Loucy (cell line): ENCODE measurements at regions not wholly inside any gene's neighbourhood (a gene's known extent, or its start where the extent isn't known, plus 50 kb on each side); places are given as distances from the start of the nearest gene placed in this dataset.

ENCODE experiments used
- H2AFZ ChIP-seq: fragments of 200-600 bp; sonication (generic); 2 replicates; pipeline ENCODE4 v1.6.0; 2016; ENCODE audit warnings: antibody characterized with exemption, mild to moderate bottlenecking, low read length, moderate library complexity
- H3F3A ChIP-seq: fragments of 200-600 bp; 2 replicates; pipeline ENCODE4 v1.6.0; 2016; ENCODE audit warnings: antibody characterized with exemption, low read depth, mild to moderate bottlenecking
- H3K27me3 ChIP-seq: fragments of 200-600 bp; sonication (generic); 2 replicates; pipeline ENCODE4 v1.6.1; 2014; ENCODE audit warnings: low read length, mild to moderate bottlenecking; ENCODE audit not compliant: insufficient read depth, poor library complexity, severe bottlenecking
- H3K36me3 ChIP-seq: fragments of 200-600 bp; sonication (generic); 2 replicates; pipeline ENCODE4 v1.6.1; 2016; ENCODE audit warnings: low read length; ENCODE audit not compliant: insufficient read depth
- H3K4me1 ChIP-seq: fragments of 200-600 bp; sonication (generic); 2 replicates; pipeline ENCODE4 v1.5.1; 2014; ENCODE audit warnings: low read length, mild to moderate bottlenecking; ENCODE audit not compliant: insufficient read depth, poor library complexity, severe bottlenecking
- H3K4me2 ChIP-seq: fragments of 200-600 bp; sonication (generic); 2 replicates; pipeline ENCODE4 v1.6.0; 2014; ENCODE audit warnings: antibody characterized with exemption, low read length, low read depth, mild to moderate bottlenecking; ENCODE audit not compliant: poor library complexity, severe bottlenecking
- H3K4me3 ChIP-seq: fragments of 200-600 bp; sonication (generic); 2 replicates; pipeline ENCODE4 v1.5.1; 2014; ENCODE audit warnings: low read length, mild to moderate bottlenecking, mixed read lengths; ENCODE audit not compliant: poor library complexity, severe bottlenecking
- H3K79me2 ChIP-seq: fragments of 200-600 bp; sonication (generic); 2 replicates; pipeline ENCODE4 v1.6.1; 2014; ENCODE audit warnings: low read length; ENCODE audit not compliant: insufficient read depth
- H3K9ac ChIP-seq: fragments of 200-600 bp; sonication (generic); 2 replicates; pipeline ENCODE4 v1.6.0; 2014; ENCODE audit warnings: mild to moderate bottlenecking, low read depth, low read length, moderate library complexity; ENCODE audit not compliant: poor library complexity, severe bottlenecking
- H3K9me2 ChIP-seq: fragments of 200-600 bp; sonication (generic); replicated peaks from 2 replicates; pipeline ENCODE4 v1.6.1; 2016; ENCODE audit warnings: low read depth, low read length, mixed read lengths
- H3K9me3 ChIP-seq: fragments of 200-600 bp; sonication (generic); 2 replicates; pipeline ENCODE4 v1.6.1; 2014; ENCODE audit warnings: mild to moderate bottlenecking, antibody characterized with exemption, low read length, low read depth; ENCODE audit not compliant: insufficient read depth
- H4K20me1 ChIP-seq: fragments of 200-600 bp; sonication (generic); 2 replicates; pipeline ENCODE4 v1.6.0; 2014; ENCODE audit warnings: antibody characterized with exemption, low read length, mild to moderate bottlenecking; ENCODE audit not compliant: insufficient read depth, poor library complexity, severe bottlenecking
- CTCF ChIP-seq: fragments of 200-600 bp; sonication (generic); conservative IDR thresholded peaks from 2 replicates; pipeline ENCODE4 v1.5.1; 2014; ENCODE audit warnings: mild to moderate bottlenecking, antibody characterized with exemption, low read length
- EZH2phosphoT487 ChIP-seq: fragments of 200-600 bp; IDR thresholded peaks from 2 replicates; pipeline ENCODE4 v1.6.1; 2018; ENCODE audit warnings: antibody characterized with exemption, mild to moderate bottlenecking, moderate library complexity, borderline replicate concordance

- no peaks in the 10 kb centered on the region for H3K9me3 ChIP-seq
- no peaks in the 10 kb centered on the region for H3K4me1 ChIP-seq
- no peak overlapping the region for H3K4me2 ChIP-seq
- no peak overlapping the region for H2AFZ ChIP-seq
- TF ChIP-seq EZH2phosphoT487, result no peak
- no peak for TF ChIP-seq CTCF
- no peak overlapping the region for H3K9ac ChIP-seq
- H4K20me1 ChIP-seq, result no peaks in the 10 kb centered on the region
- no peaks in the 10 kb centered on the region for H3K27me3 ChIP-seq
- no peaks in the 10 kb centered on the region for H3K9me2 ChIP-seq
- no peak overlapping the region for H3K4me3 ChIP-seq
- H3F3A ChIP-seq, result no peaks in the 10 kb centered on the region
- H3K36me3 ChIP-seq, result no peaks in the 10 kb centered on the region
- no peaks in the 10 kb centered on the region for H3K79me2 ChIP-seq
These were observed 307.4 kb upstream of the POU3F1 start for GRCh38 chr1:38353956-38354355.

- no peaks in the 10 kb centered on the region for H3K36me3 ChIP-seq
- H3F3A ChIP-seq, result no peaks in the 10 kb centered on the region
- H3K27me3 ChIP-seq, result no peaks in the 10 kb centered on the region
- TF ChIP-seq EZH2phosphoT487 (no peak), CTCF (no peak)
- no peaks in the 10 kb centered on the region for H3K79me2 ChIP-seq
- H4K20me1 ChIP-seq, result no peaks in the 10 kb centered on the region
- no peaks in the 10 kb centered on the region for H3K4me1 ChIP-seq
- no peak overlapping the region for H2AFZ ChIP-seq
- H3K9me3 ChIP-seq, result no peaks in the 10 kb centered on the region
- no peak overlapping the region for H3K4me2 ChIP-seq
- H3K9me2 ChIP-seq, result no peaks in the 10 kb centered on the region
- no peak overlapping the region for H3K4me3 ChIP-seq
- H3K9ac ChIP-seq, result no peak overlapping the region
These were observed 306.3 kb upstream of the POU3F1 start for GRCh38 chr1:38352869-38353268.

GRCh38 chr1:38347446-38348175 lies 301.0 kb upstream of the POU3F1 start:
- H4K20me1 ChIP-seq, result no peaks in the 10 kb centered on the region
- no peaks in the 10 kb centered on the region for H3K27me3 ChIP-seq
- H3K4me2 ChIP-seq, result no peak overlapping the region
- H2AFZ ChIP-seq, result no peak overlapping the region
- no peaks in the 10 kb centered on the region for H3F3A ChIP-seq
- no peaks in the 10 kb centered on the region for H3K36me3 ChIP-seq
- no peaks in the 10 kb centered on the region for H3K9me2 ChIP-seq
- H3K4me1 ChIP-seq, result no peaks in the 10 kb centered on the region
- H3K9ac ChIP-seq, result no peak overlapping the region
- TF ChIP-seq CTCF (no peak), EZH2phosphoT487 (no peak)
- no peak overlapping the region for H3K4me3 ChIP-seq
- no peaks in the 10 kb centered on the region for H3K79me2 ChIP-seq
- no peaks in the 10 kb centered on the region for H3K9me3 ChIP-seq
